AG10803 (cell line): ENCODE measurements at regions not wholly inside any gene's neighbourhood (a gene's known extent, or its start where the extent isn't known, plus 50 kb on each side); places are given as distances from the start of the nearest gene placed in this dataset.

Source experiments
- DNase-seq: peaks from one replicate; pipeline ENCODE4 v3.0.0; 2010; ENCODE audit warnings: low read depth
- H3K4me3 ChIP-seq: 2 replicates; pipeline ENCODE4 v1.5.1; 2011; ENCODE audit warnings: mild to moderate bottlenecking, low read length, control low read depth
- TF ChIP-seq, protein P1 (sequence below): conservative IDR thresholded peaks from 2 replicates; pipeline ENCODE4 v1.5.1; 2011; ENCODE audit warnings: mild to moderate bottlenecking, low read length, control low read depth, inconsistent platforms

DNA sequence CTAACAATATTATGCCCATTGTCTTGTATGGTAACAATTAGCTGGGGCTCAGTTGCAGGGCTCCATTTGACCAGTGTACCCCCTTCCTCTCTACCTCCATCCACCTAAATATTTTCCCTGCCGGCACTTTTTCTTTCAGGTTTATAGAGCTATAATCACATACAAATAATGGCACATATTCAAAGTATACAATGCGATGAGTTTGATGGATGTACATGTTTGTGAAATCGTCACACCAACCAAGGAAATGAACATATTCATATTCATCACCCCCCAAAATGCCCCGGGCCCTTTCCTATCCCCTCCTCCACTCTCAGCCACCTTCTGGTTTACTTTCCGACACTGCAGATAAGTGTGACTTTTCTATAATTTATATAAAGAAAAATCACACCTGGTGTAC is 351.5 kb downstream of the GADD45G start:
- TF ChIP-seq, protein P1, sequence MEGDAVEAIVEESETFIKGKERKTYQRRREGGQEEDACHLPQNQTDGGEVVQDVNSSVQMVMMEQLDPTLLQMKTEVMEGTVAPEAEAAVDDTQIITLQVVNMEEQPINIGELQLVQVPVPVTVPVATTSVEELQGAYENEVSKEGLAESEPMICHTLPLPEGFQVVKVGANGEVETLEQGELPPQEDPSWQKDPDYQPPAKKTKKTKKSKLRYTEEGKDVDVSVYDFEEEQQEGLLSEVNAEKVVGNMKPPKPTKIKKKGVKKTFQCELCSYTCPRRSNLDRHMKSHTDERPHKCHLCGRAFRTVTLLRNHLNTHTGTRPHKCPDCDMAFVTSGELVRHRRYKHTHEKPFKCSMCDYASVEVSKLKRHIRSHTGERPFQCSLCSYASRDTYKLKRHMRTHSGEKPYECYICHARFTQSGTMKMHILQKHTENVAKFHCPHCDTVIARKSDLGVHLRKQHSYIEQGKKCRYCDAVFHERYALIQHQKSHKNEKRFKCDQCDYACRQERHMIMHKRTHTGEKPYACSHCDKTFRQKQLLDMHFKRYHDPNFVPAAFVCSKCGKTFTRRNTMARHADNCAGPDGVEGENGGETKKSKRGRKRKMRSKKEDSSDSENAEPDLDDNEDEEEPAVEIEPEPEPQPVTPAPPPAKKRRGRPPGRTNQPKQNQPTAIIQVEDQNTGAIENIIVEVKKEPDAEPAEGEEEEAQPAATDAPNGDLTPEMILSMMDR: no peak
- no peak for DNase-seq

DNA sequence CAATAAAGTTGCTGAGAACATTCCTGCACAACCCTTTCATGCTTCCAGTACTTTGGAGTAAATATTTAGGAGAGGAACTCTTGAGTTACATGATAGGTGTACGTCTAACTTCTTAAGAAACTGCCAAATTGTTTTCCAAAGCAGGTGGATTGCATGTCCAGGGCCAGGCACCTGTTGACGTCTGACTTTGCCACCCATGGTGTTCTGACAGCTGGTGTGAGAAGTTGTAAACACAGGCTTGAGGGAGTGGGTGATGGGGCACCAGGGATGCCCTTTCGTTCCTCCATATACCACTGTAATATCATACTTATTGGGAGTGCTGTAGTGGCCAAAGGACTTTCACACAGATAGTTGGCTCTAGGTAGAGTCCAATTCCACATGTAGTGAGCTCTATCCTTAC is 352.1 kb downstream of the GADD45G start:
- no peak overlapping the region for H3K4me3 ChIP-seq
- no peak for DNase-seq
- TF ChIP-seq, protein P1: no peak

More for the DNA sequence above, 351.5 kb downstream of the GADD45G start:
- H3K4me3 ChIP-seq: no peak overlapping the region

DNA sequence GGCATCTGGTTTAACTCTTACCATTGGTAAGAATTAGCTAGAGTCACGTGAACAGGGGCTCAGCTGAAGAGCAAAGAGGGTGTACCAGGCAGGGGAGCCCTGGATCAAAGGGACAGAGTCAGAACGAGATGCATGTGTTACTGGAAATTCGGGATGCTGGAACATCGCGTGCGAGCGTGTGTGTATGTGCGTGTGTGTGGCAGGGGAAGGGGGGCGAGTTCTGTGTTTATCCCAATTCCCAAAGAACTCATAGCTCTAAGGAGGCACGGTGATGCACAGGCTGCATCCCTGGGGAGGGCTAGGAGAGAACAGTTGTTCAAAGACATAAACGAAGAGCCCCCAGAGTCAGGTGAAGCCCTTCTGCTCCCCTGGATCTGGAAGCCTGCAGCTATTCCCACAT is 353.3 kb downstream of the GADD45G start:
- DNase-seq: peak; percentile 31
- TF ChIP-seq, protein P1: no peak
- H3K4me3 ChIP-seq: no peak overlapping the region

DNA sequence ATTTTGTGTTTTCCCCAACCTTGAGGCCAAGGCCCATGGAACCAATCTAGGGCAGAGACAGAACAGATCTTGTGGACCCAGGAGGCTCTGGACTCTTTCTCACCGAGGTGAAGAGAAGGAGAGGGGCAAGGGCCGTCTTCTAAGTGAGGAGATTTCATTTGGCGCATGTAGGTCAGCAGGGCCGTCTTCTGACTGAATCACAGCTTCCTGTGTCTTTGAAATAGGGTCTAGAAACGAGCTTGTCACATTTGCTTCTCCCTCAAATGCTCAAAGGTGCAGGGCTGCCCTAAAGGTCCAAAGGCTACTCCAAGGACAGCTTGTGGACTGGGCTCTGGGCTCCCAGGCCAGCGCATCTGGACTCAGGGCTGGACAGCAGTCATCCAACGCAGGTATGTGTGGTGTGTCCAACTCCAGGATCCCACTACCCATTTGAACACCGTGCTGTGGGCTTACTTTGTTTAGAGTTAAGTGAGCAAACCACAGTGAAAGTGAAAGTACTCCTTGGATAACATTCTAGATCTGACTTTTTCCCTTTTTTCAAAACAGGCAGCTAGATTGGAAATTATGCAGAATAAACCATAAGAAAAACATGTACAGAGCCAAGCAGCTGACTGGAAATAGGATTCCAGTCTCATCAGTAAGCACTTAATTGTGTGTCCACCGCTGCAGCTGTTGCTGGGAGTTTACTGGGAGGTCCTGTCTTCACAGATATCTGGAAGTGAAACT is 357.0 kb downstream of the GADD45G start:
- peak; percentile 71 for DNase-seq
- TF ChIP-seq, protein P1: no peak
- H3K4me3 ChIP-seq: peak overlapping the region; percentile 31

DNA sequence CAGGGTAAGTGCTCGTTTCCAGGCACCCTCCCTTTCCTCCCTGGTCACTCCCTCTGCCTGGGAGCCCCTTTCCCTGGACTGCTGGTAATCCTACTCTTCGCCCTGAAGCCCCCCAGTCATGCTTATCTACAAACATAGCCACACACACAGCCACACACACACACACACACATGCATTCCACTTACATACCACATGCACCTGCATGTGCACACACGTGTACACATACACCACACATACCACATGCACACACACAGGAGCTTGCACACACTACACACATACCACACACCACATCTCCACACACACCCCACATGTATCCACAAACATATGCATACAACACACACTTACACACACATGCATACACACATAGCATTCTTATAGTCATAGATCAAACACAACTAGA is 358.5 kb downstream of the GADD45G start:
- TF ChIP-seq, protein P1: no peak
- no peak overlapping the region for H3K4me3 ChIP-seq
- DNase-seq: no peak

DNA sequence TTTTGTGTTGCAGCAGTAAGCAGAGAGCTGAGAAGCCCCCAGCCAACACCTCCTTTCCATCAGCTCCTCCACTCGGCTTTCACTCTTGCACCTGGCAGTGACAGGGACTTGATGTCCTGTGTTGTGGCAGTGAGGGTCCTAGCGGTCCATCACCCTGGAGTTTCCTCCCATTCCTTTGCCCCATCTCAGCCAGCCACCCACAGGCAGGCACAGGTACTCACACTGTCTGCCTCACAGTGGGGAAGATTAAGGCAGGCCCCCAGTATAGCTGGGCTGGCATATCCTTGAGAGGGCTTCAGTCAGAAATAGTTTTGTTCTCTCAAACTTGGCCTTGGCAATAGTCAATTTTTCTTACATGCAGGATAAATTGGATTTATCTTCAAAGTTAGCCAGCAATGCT is 362.7 kb downstream of the GADD45G start:
- DNase-seq: no peak
- H3K4me3 ChIP-seq: no peak overlapping the region
- TF ChIP-seq, protein P1: no peak

DNA sequence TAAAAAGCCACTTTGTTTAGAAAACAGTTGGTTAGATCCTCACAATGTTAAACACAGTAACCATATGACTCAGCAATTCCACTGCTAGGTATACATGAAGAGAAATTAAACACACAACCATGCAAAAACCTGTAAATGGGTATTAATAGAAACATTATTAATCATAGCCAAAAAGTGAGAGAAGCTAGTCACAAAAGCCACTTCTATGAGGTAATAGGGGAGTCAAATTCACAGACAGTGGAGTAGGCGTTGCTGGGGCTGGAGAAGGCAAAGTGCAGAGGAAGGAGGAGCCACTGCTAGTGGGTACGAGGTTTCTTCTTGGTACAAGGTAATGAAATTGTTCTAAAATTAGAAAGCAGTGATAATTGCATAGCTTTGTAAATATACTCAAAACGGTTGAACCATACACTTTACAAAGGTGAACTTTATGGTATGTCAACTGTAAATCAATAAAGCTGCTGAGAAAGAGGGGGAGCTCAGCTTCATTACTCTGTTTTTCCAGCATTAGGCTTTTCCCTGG is 364.4 kb downstream of the GADD45G start:
- no peak for DNase-seq
- no peak overlapping the region for H3K4me3 ChIP-seq
- TF ChIP-seq, protein P1: no peak
